Panc1 (cell line): ENCODE measurements at regions not wholly inside any gene's neighbourhood (a gene's known extent, or its start where the extent isn't known, plus 50 kb on each side); places are given as distances from the start of the nearest gene placed in this dataset.

Experiments
- ATAC-seq: fragments of 200-7000 bp; cut with Tn5 transposase; 2 replicates; pipeline ENCODE4 v1.9.1; 2020; ENCODE audit warnings: mild to moderate bottlenecking, moderate library complexity
- BruUV-seq: library from RNA; stranded (reverse); fragments of 400-500 nt; replicated peaks from 2 replicates; lab custom pipeline; 2021; lab: Mats Ljungman, UMichigan
- CTCF ChIA-PET: fragments of 300-600 bp; sonication (Branson Sonifier 250); formaldehyde crosslinking; loops from one replicate; lab custom pipeline; 2022; ENCODE audit warnings: antibody characterized with exemption; lab: Charles Lee
- POLR2A ChIA-PET: fragments of 300-600 bp; sonication (Branson Sonifier 250); formaldehyde crosslinking; loops from one replicate; lab custom pipeline; 2022; ENCODE audit warnings: antibody characterized with exemption; lab: Charles Lee
- DNase-seq: peaks from one replicate; pipeline ENCODE4 v3.0.0-alpha.2; 2010; ENCODE audit warnings: low read depth, low spot score
- H3K27ac ChIP-seq: 2 replicates; pipeline ENCODE4 v1.5.1; 2011; ENCODE audit warnings: mild to moderate bottlenecking, low read length, inconsistent platforms
- H3K27me3 ChIP-seq: fragments of 200-500 bp; sonication (Bioruptor generic); 2 replicates; pipeline ENCODE4 v1.6.0; 2014; ENCODE audit warnings: low read length, inconsistent platforms; ENCODE audit not compliant: control insufficient read depth, insufficient read depth
- H3K36me3 ChIP-seq: fragments of 200-500 bp; sonication (Bioruptor generic); 2 replicates; pipeline ENCODE4 v1.5.1; 2014; ENCODE audit warnings: inconsistent platforms, mild to moderate bottlenecking, low read length, moderate library complexity; ENCODE audit not compliant: control insufficient read depth, insufficient read depth
- H3K4me1 ChIP-seq: 2 replicates; pipeline ENCODE4 v1.5.1; 2011; ENCODE audit warnings: inconsistent platforms, mild to moderate bottlenecking, low read length, moderate library complexity; ENCODE audit not compliant: control insufficient read depth, insufficient read depth
- H3K4me3 ChIP-seq, 2 experiments: 2 replicates each; pipeline ENCODE4 v1.5.1; 2011 to 2012; ENCODE audit warnings: low read depth in 2 of 2, low read length in 2 of 2, mild to moderate bottlenecking in 2 of 2, inconsistent platforms in 1 of 2, moderate library complexity in 1 of 2
- H3K9me3 ChIP-seq: fragments of 200-500 bp; sonication (Bioruptor generic); 2 replicates; pipeline ENCODE4 v1.5.1; 2014; ENCODE audit warnings: low read depth, mild to moderate bottlenecking, inconsistent platforms, low read length, moderate library complexity; ENCODE audit not compliant: control insufficient read depth, insufficient read depth
- POLR2AphosphoS5 ChIP-seq: IDR thresholded peaks from 2 replicates; pipeline ENCODE4 v1.6.1; 2012; ENCODE audit warnings: mild to moderate bottlenecking, low read depth, low read length, moderate library complexity
- SIN3A ChIP-seq: IDR thresholded peaks from 2 replicates; pipeline ENCODE4 v1.6.1; 2012; ENCODE audit warnings: low read depth, mild to moderate bottlenecking, low read length, moderate library complexity, borderline replicate concordance; ENCODE audit not compliant: insufficient read depth
- TCF7L2 ChIP-seq: IDR thresholded peaks from 2 replicates; pipeline ENCODE4 v1.6.1; 2011; ENCODE audit warnings: mild to moderate bottlenecking, low read depth, low read length, inconsistent platforms
- in situ Hi-C: cut with HindIII; loops from 2 replicates; pipeline ENCODE4 v1.10.0; 2016; ENCODE audit warnings: low sequenced_read_pairs, low pct_unique_long_range_greater_than_20kb
- intact Hi-C: fragments of 100-400 bp; cut with micrococcal nuclease; formaldehyde crosslinking; loops from one replicate; pipeline ENCODE4 v1.10.0; 2022; ENCODE audit not compliant: unreplicated experiment
- TF ChIP-seq, protein P1 (sequence below): fragments of 450-650 bp; IDR thresholded peaks from 2 replicates; pipeline ENCODE4 v1.5.1; 2017; ENCODE audit warnings: mild to moderate bottlenecking
- TF ChIP-seq, protein P2 (sequence below), 2 experiments: IDR thresholded peaks; 2 replicates each; pipeline ENCODE4 v1.6.1; 2011 to 2012; ENCODE audit warnings: low read depth in 2 of 2, control low read depth in 1 of 2, low read length in 1 of 2, mild to moderate bottlenecking in 1 of 2, moderate library complexity in 1 of 2; ENCODE audit not compliant: insufficient read depth in 1 of 2

DNA sequence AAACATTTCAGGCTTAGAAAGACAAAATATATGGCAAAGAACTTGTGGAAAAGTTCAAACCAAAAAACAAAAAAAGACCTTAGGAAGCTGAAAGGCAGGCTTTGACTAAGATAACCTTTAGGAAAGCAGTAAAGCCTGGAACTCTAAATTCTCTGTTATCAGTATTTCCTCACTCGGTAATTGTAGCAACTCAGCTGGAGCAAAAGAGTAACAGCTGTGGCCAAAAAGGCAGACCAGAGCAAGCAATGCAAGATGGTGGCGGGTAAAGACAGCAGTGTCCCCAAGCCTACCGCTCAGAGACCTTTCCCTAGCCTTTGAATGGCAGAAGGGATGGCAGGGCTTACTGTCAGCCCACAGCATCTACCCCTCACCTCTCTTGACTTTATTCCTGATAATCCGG lies 63.1 kb upstream of the KLHL13 start:
- ChIA-PET POLR2A (no interaction called here), CTCF (no interaction called here)
- ATAC-seq (no peak), DNase-seq (no peak)
- no peaks in the 10 kb centered on the region for H3K36me3 ChIP-seq
- no peak overlapping the region for H3K4me3 ChIP-seq
- H3K27ac ChIP-seq = no peak overlapping the region
- H3K4me1 ChIP-seq = no peaks in the 10 kb centered on the region
- TF ChIP-seq SIN3A (no peak), TCF7L2 (no peak), POLR2AphosphoS5 (no peak)
- TF ChIP-seq, protein P1, sequence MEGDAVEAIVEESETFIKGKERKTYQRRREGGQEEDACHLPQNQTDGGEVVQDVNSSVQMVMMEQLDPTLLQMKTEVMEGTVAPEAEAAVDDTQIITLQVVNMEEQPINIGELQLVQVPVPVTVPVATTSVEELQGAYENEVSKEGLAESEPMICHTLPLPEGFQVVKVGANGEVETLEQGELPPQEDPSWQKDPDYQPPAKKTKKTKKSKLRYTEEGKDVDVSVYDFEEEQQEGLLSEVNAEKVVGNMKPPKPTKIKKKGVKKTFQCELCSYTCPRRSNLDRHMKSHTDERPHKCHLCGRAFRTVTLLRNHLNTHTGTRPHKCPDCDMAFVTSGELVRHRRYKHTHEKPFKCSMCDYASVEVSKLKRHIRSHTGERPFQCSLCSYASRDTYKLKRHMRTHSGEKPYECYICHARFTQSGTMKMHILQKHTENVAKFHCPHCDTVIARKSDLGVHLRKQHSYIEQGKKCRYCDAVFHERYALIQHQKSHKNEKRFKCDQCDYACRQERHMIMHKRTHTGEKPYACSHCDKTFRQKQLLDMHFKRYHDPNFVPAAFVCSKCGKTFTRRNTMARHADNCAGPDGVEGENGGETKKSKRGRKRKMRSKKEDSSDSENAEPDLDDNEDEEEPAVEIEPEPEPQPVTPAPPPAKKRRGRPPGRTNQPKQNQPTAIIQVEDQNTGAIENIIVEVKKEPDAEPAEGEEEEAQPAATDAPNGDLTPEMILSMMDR = no peak
- TF ChIP-seq, protein P2, sequence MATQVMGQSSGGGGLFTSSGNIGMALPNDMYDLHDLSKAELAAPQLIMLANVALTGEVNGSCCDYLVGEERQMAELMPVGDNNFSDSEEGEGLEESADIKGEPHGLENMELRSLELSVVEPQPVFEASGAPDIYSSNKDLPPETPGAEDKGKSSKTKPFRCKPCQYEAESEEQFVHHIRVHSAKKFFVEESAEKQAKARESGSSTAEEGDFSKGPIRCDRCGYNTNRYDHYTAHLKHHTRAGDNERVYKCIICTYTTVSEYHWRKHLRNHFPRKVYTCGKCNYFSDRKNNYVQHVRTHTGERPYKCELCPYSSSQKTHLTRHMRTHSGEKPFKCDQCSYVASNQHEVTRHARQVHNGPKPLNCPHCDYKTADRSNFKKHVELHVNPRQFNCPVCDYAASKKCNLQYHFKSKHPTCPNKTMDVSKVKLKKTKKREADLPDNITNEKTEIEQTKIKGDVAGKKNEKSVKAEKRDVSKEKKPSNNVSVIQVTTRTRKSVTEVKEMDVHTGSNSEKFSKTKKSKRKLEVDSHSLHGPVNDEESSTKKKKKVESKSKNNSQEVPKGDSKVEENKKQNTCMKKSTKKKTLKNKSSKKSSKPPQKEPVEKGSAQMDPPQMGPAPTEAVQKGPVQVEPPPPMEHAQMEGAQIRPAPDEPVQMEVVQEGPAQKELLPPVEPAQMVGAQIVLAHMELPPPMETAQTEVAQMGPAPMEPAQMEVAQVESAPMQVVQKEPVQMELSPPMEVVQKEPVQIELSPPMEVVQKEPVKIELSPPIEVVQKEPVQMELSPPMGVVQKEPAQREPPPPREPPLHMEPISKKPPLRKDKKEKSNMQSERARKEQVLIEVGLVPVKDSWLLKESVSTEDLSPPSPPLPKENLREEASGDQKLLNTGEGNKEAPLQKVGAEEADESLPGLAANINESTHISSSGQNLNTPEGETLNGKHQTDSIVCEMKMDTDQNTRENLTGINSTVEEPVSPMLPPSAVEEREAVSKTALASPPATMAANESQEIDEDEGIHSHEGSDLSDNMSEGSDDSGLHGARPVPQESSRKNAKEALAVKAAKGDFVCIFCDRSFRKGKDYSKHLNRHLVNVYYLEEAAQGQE (IDR thresholded peaks at IDR 0.05; ENCODE audit: insufficient read depth in 1 of 2, low read depth in 2 of 2, low read length in 1 of 2) = no peak
- in situ Hi-C loops = no loop called here
- H3K9me3 ChIP-seq = no peaks in the 10 kb centered on the region
- BruUV-seq = no TSS peak
- no peaks in the 10 kb centered on the region for H3K27me3 ChIP-seq
- intact Hi-C loops = no loop called here

DNA sequence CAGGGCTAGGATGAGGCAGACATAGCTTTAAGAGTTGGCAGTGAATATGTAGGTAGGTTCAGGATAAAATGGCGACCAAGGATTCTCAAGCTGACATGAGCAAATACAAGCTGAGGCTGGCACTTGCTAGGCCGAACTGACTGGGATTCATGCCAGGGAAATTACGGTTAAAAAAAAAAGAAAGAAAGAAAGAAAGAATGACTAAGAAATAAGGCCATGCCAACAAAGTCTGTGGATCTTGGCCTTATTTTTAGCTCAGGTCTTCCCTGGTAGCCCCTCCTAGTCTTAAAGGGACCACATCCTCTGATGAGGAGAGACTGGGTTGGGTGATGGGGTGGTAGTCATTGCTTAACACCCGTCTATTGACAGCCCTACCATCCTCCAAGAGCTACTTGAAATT lies 64.4 kb upstream of the KLHL13 start:
- BruUV-seq = no TSS peak
- no peaks in the 10 kb centered on the region for H3K9me3 ChIP-seq
- in situ Hi-C loops (no loop called here), intact Hi-C loops (no loop called here)
- no peaks in the 10 kb centered on the region for H3K27me3 ChIP-seq
- ChIA-PET CTCF (no interaction called here), POLR2A (no interaction called here)
- DNase-seq = no peak
- no peak for ATAC-seq
- TF ChIP-seq, protein P2 (IDR thresholded peaks at IDR 0.05; ENCODE audit: insufficient read depth in 1 of 2, low read depth in 2 of 2, low read length in 1 of 2) = no peak
- TF ChIP-seq TCF7L2 (no peak), SIN3A (no peak), POLR2AphosphoS5 (no peak)
- TF ChIP-seq, protein P1 = no peak
- no peaks in the 10 kb centered on the region for H3K36me3 ChIP-seq
- no peak overlapping the region for H3K27ac ChIP-seq
- H3K4me1 ChIP-seq = no peaks in the 10 kb centered on the region
- no peak overlapping the region for H3K4me3 ChIP-seq
